Glomerular visceral epithelial cell (primary cell): ENCODE measurements at regions not wholly inside any gene's neighbourhood (a gene's known extent, or its start where the extent isn't known, plus 50 kb on each side); places are given as distances from the start of the nearest gene placed in this dataset.

Experiments
- DNase-seq: peaks from one replicate; pipeline ENCODE4 v3.0.0-alpha.2; 2016; ENCODE audit errors: extremely low spot score

- no peak for DNase-seq
Observed at GRCh38 chr3:90011131-90011530, 903.7 kb downstream of the EPHA3 start.

GRCh38 chr3:90011596-90011995 lies 904.2 kb downstream of the EPHA3 start:
- DNase-seq, result no peak

GRCh38 chr3:90011996-90012395 lies 904.6 kb downstream of the EPHA3 start:
- DNase-seq, result no peak

- DNase-seq, result no peak
Observed at GRCh38 chr3:90015688-90016356, 908.4 kb downstream of the EPHA3 start.

GRCh38 chr3:90016555-90016954 lies 909.1 kb downstream of the EPHA3 start:
- no peak for DNase-seq

GRCh38 chr3:90018779-90019178 lies 911.4 kb downstream of the EPHA3 start:
- DNase-seq, result no peak

GRCh38 chr3:90025019-90025418 lies 917.6 kb downstream of the EPHA3 start:
- no peak for DNase-seq

- DNase-seq, result no peak
Observed at GRCh38 chr3:90026406-90026805, 919.0 kb downstream of the EPHA3 start.

- DNase-seq, result no peak
Observed at GRCh38 chr3:90031121-90031520, 923.7 kb downstream of the EPHA3 start.

- no peak for DNase-seq
Observed at GRCh38 chr3:90032980-90033641, 925.7 kb downstream of the EPHA3 start.

- no peak for DNase-seq
Observed at GRCh38 chr3:90034038-90034437, 926.6 kb downstream of the EPHA3 start.

- DNase-seq, result no peak
Observed at GRCh38 chr3:90035643-90036042, 928.2 kb downstream of the EPHA3 start.

- no peak for DNase-seq
Observed at GRCh38 chr3:90036939-90037469, 929.6 kb downstream of the EPHA3 start.

- no peak for DNase-seq
Observed at GRCh38 chr3:90039994-90040393, 932.6 kb downstream of the EPHA3 start.

GRCh38 chr3:90040554-90040953 lies 933.1 kb downstream of the EPHA3 start:
- DNase-seq, result no peak

GRCh38 chr3:90041995-90042394 lies 934.6 kb downstream of the EPHA3 start:
- DNase-seq, result no peak

GRCh38 chr3:90043287-90043686 lies 935.9 kb downstream of the EPHA3 start:
- DNase-seq, result no peak

GRCh38 chr3:90044084-90044816 lies 936.8 kb downstream of the EPHA3 start:
- no peak for DNase-seq

- no peak for DNase-seq
Observed at GRCh38 chr3:90052425-90052950, 945.1 kb downstream of the EPHA3 start.

GRCh38 chr3:90054311-90054710 lies 946.9 kb downstream of the EPHA3 start:
- DNase-seq, result no peak

GRCh38 chr3:90055666-90056065 lies 948.2 kb downstream of the EPHA3 start:
- no peak for DNase-seq

GRCh38 chr3:90056281-90057032 lies 949.0 kb downstream of the EPHA3 start:
- DNase-seq, result no peak
